GM18505 (cell line): ENCODE measurements at regions not wholly inside any gene's neighbourhood (a gene's known extent, or its start where the extent isn't known, plus 50 kb on each side); places are given as distances from the start of the nearest gene placed in this dataset.

Source experiments
- ATAC-seq: cut with Tn5 transposase; IDR thresholded peaks from one replicate; pipeline ENCODE4 v1.9.1; 2021; ENCODE audit not compliant: unreplicated experiment
- POLR2A ChIP-seq: IDR thresholded peaks from 4 replicates; pipeline ENCODE4 v1.6.1; 2011; ENCODE audit warnings: borderline replicate concordance; ENCODE audit not compliant: insufficient read depth, insufficient read length; ENCODE audit errors: extremely low read depth

GRCh38 chr2:6704077-6704476, 161.6 kb downstream of the CMPK2 start:
- no peak for TF ChIP-seq POLR2A
- no peak for ATAC-seq

GRCh38 chr2:6721395-6721794, 144.3 kb downstream of the CMPK2 start:
- no peak for TF ChIP-seq POLR2A
- no peak for ATAC-seq

GRCh38 chr2:6722574-6722973, 143.1 kb downstream of the CMPK2 start:
- ATAC-seq: no peak
- TF ChIP-seq POLR2A: no peak

- TF ChIP-seq POLR2A: no peak
Measured at GRCh38 chr2:6723865-6724604, 141.7 kb downstream of the CMPK2 start.

GRCh38 chr2:6724605-6725140, 141.0 kb downstream of the CMPK2 start:
- no peak for ATAC-seq
- TF ChIP-seq POLR2A: no peak

More at GRCh38 chr2:6723865-6724604, 141.7 kb downstream of the CMPK2 start:
- ATAC-seq: no peak

- no peak for TF ChIP-seq POLR2A
- ATAC-seq: no peak
Measured at GRCh38 chr2:6728156-6728555, 137.6 kb downstream of the CMPK2 start.

GRCh38 chr2:6730003-6730402, 135.7 kb downstream of the CMPK2 start:
- ATAC-seq: no peak
- no peak for TF ChIP-seq POLR2A

- no peak for TF ChIP-seq POLR2A
- no peak for ATAC-seq
Measured at GRCh38 chr2:6730649-6731532, 134.8 kb downstream of the CMPK2 start.

- ATAC-seq: no peak
- TF ChIP-seq POLR2A: no peak
Measured at GRCh38 chr2:6739547-6739946, 126.2 kb downstream of the CMPK2 start.

- no peak for ATAC-seq
- no peak for TF ChIP-seq POLR2A
Measured at GRCh38 chr2:6741229-6741628, 124.5 kb downstream of the CMPK2 start.

- TF ChIP-seq POLR2A: no peak
- no peak for ATAC-seq
Measured at GRCh38 chr2:6744038-6744437, 121.7 kb downstream of the CMPK2 start.

GRCh38 chr2:6747433-6747832, 118.3 kb downstream of the CMPK2 start:
- TF ChIP-seq POLR2A: no peak
- ATAC-seq: no peak

- TF ChIP-seq POLR2A: no peak
- no peak for ATAC-seq
Measured at GRCh38 chr2:6748406-6749067, 117.2 kb downstream of the CMPK2 start.
